ENCODE measurements at regions not wholly inside any gene's neighbourhood (a gene's known extent, or its start where the extent isn't known, plus 50 kb on each side); places are given as distances from the start of the nearest gene placed in this dataset.

- intact Hi-C loops (cut with micrococcal nuclease; ENCODE audit: unreplicated experiment): no loop called here
- CTCF ChIA-PET: no interaction called here
- H3K9me3 ChIP-seq (ENCODE audit: low read depth, low read length, poor library complexity, severe bottlenecking): no peaks in the 10 kb centered on the region
- BruUV-seq (replicated peaks): no TSS peak
- POLR2A ChIA-PET (ENCODE audit: low non-redundant PET): no interaction called here
- TF ChIP-seq CTCF (conservative IDR thresholded peaks at IDR 0.05; ENCODE audit: low read depth, low read length) (no peak), EZH2 (IDR thresholded peaks at IDR 0.05; ENCODE audit: borderline replicate concordance, low read depth, low read length, poor library complexity, severe bottlenecking) (no peak)
- H3K36me3 ChIP-seq (ENCODE audit: insufficient read depth, low read length, poor library complexity, severe bottlenecking): no peaks in the 10 kb centered on the region
- no peaks in the 10 kb centered on the region for H3K4me1 ChIP-seq (ENCODE audit: insufficient read depth, low read length, poor library complexity, severe bottlenecking)
- no peak for DNase-seq (ENCODE audit: low spot score)
- H3K4me3 ChIP-seq (ENCODE audit: low read depth, low read length, poor library complexity, severe bottlenecking): no peak overlapping the region
- no peaks in the 10 kb centered on the region for H3K27me3 ChIP-seq (replicated peaks; ENCODE audit: insufficient read depth, low read depth, low read length, poor library complexity)
- no peak overlapping the region for H3K27ac ChIP-seq (ENCODE audit: low read depth, low read length, poor library complexity, severe bottlenecking)
Measured at GRCh38 chr4:100963627-100964026, 383.7 kb downstream of the PPP3CA start.

GRCh38 chr4:100962698-100963097 lies 384.6 kb downstream of the PPP3CA start:
- BruUV-seq (replicated peaks): no TSS peak
- intact Hi-C loops (cut with micrococcal nuclease; ENCODE audit: unreplicated experiment): no loop called here
- Histone ChIP-seq H3K27ac (ENCODE audit: low read depth, low read length, poor library complexity, severe bottlenecking) (no peak overlapping the region), H3K27me3 (replicated peaks; ENCODE audit: insufficient read depth, low read depth, low read length, poor library complexity) (no peaks in the 10 kb centered on the region), H3K36me3 (ENCODE audit: insufficient read depth, low read length, poor library complexity, severe bottlenecking) (no peaks in the 10 kb centered on the region), H3K9me3 (ENCODE audit: low read depth, low read length, poor library complexity, severe bottlenecking) (no peaks in the 10 kb centered on the region), H3K4me3 (ENCODE audit: low read depth, low read length, poor library complexity, severe bottlenecking) (no peak overlapping the region), H3K4me1 (ENCODE audit: insufficient read depth, low read length, poor library complexity, severe bottlenecking) (no peaks in the 10 kb centered on the region)
- ChIA-PET POLR2A (ENCODE audit: low non-redundant PET) (no interaction called here), CTCF (no interaction called here)
- TF ChIP-seq EZH2 (IDR thresholded peaks at IDR 0.05; ENCODE audit: borderline replicate concordance, low read depth, low read length, poor library complexity, severe bottlenecking): no peak
- TF ChIP-seq CTCF (conservative IDR thresholded peaks at IDR 0.05; ENCODE audit: low read depth, low read length): no peak
- DNase-seq (ENCODE audit: low spot score): no peak

- intact Hi-C loops (cut with micrococcal nuclease; ENCODE audit: unreplicated experiment): no loop called here
- Histone ChIP-seq H3K27me3 (replicated peaks; ENCODE audit: insufficient read depth, low read depth, low read length, poor library complexity) (no peaks in the 10 kb centered on the region), H3K27ac (ENCODE audit: low read depth, low read length, poor library complexity, severe bottlenecking) (no peak overlapping the region), H3K4me3 (ENCODE audit: low read depth, low read length, poor library complexity, severe bottlenecking) (no peak overlapping the region), H3K9me3 (ENCODE audit: low read depth, low read length, poor library complexity, severe bottlenecking) (no peaks in the 10 kb centered on the region), H3K4me1 (ENCODE audit: insufficient read depth, low read length, poor library complexity, severe bottlenecking) (no peaks in the 10 kb centered on the region), H3K36me3 (ENCODE audit: insufficient read depth, low read length, poor library complexity, severe bottlenecking) (no peaks in the 10 kb centered on the region)
- BruUV-seq (replicated peaks): no TSS peak
- DNase-seq (ENCODE audit: low spot score): no peak
- CTCF ChIA-PET: no interaction called here
- POLR2A ChIA-PET (ENCODE audit: low non-redundant PET): no interaction called here
- TF ChIP-seq CTCF (conservative IDR thresholded peaks at IDR 0.05; ENCODE audit: low read depth, low read length) (no peak), EZH2 (IDR thresholded peaks at IDR 0.05; ENCODE audit: borderline replicate concordance, low read depth, low read length, poor library complexity, severe bottlenecking) (no peak)
Measured at GRCh38 chr4:100960232-100960631, 387.1 kb downstream of the PPP3CA start.
